Mesenchymal stem cell (in vitro differentiated cells and primary cell): ENCODE measurements at regions not wholly inside any gene's neighbourhood (a gene's known extent, or its start where the extent isn't known, plus 50 kb on each side); places are given as distances from the start of the nearest gene placed in this dataset.
A peak's percentile ranks its signal among the peaks of the same experiment; 100 is the strongest.

ENCODE experiments used
- DNase-seq: peaks from one replicate; pipeline ENCODE4 v3.0.0-alpha.2; 2013
- H2AFZ ChIP-seq: one replicate; pipeline ENCODE4 v1.6.1; 2013; ENCODE audit warnings: low read depth, mild to moderate bottlenecking, control low read depth, inconsistent platforms, low read length, moderate library complexity
- H2AK5ac ChIP-seq: 2 replicates; pipeline ENCODE4 v1.6.1; 2013; ENCODE audit warnings: low read length, moderate library complexity, mild to moderate bottlenecking, inconsistent platforms; ENCODE audit not compliant: severe bottlenecking
- H2BK120ac ChIP-seq: one replicate; pipeline ENCODE4 v1.6.1; 2013; ENCODE audit warnings: low read depth, mild to moderate bottlenecking, inconsistent platforms, low read length, moderate library complexity
- H2BK12ac ChIP-seq, 2 experiments: one replicate each; pipeline ENCODE4 v1.6.1; 2013; ENCODE audit warnings: inconsistent platforms in 2 of 2, low read length in 2 of 2, mild to moderate bottlenecking in 2 of 2, moderate library complexity in 2 of 2, control low read depth in 1 of 2
- H2BK15ac ChIP-seq: one replicate; pipeline ENCODE4 v1.6.1; 2013; ENCODE audit warnings: mild to moderate bottlenecking, low read depth, inconsistent platforms; ENCODE audit not compliant: poor library complexity, severe bottlenecking
- H2BK5ac ChIP-seq: 2 replicates; pipeline ENCODE4 v1.6.1; 2013; ENCODE audit warnings: low read depth, mild to moderate bottlenecking, low read length, control low read depth, inconsistent platforms; ENCODE audit not compliant: poor library complexity, severe bottlenecking
- H3K14ac ChIP-seq, 2 experiments: one replicate each; pipeline ENCODE4 v1.6.1; 2013; ENCODE audit warnings: inconsistent platforms in 2 of 2, low read length in 2 of 2, control low read depth in 1 of 2, mild to moderate bottlenecking in 1 of 2, moderate library complexity in 1 of 2
- H3K18ac ChIP-seq, 2 experiments: one replicate each; pipeline ENCODE4 v1.6.1; 2013; ENCODE audit warnings: inconsistent platforms in 2 of 2, low read length in 2 of 2, control low read depth in 1 of 2, low read depth in 1 of 2, mild to moderate bottlenecking in 1 of 2
- H3K23ac ChIP-seq, 2 experiments: one replicate each; pipeline ENCODE4 v1.6.1; 2013; ENCODE audit warnings: inconsistent platforms in 2 of 2, low read length in 2 of 2, mild to moderate bottlenecking in 2 of 2, moderate library complexity in 2 of 2, control low read depth in 1 of 2
- H3K27ac ChIP-seq: 2 replicates; pipeline ENCODE4 v1.5.1; 2013; ENCODE audit warnings: mild to moderate bottlenecking, moderate library complexity, low read length, control low read depth, inconsistent platforms; ENCODE audit not compliant: poor library complexity, severe bottlenecking
- H3K27me3 ChIP-seq, 2 experiments: 2 replicates each; pipeline versions ENCODE4 v1.6.1 to v1.7.0; 2013; ENCODE audit warnings: low read length in 2 of 2, mild to moderate bottlenecking in 2 of 2, moderate library complexity in 2 of 2, control low read depth in 1 of 2, inconsistent platforms in 1 of 2; ENCODE audit not compliant: control insufficient read depth in 1 of 2, insufficient read depth in 1 of 2
- H3K36me3 ChIP-seq, 2 experiments: 2 replicates each; pipeline versions ENCODE4 v1.6.1 to v1.7.0; 2013; ENCODE audit warnings: low read length in 2 of 2, control low read depth in 1 of 2, inconsistent platforms in 1 of 2, low read depth in 1 of 2, mild to moderate bottlenecking in 1 of 2; ENCODE audit not compliant: insufficient read depth in 2 of 2, control insufficient read depth in 1 of 2
- H3K4ac ChIP-seq, 2 experiments: one replicate each; pipeline ENCODE4 v1.6.1; 2013; ENCODE audit warnings: inconsistent platforms in 2 of 2, low read length in 2 of 2, mild to moderate bottlenecking in 2 of 2, moderate library complexity in 2 of 2, control low read depth in 1 of 2, low read depth in 1 of 2
- H3K4me1 ChIP-seq: 2 replicates; pipeline ENCODE4 v1.6.1; 2013; ENCODE audit warnings: low read depth, low read length, control low read depth; ENCODE audit not compliant: control insufficient read depth, insufficient read depth
- H3K4me2 ChIP-seq: 2 replicates; pipeline ENCODE4 v1.6.1; 2013; ENCODE audit warnings: low read length, mild to moderate bottlenecking, inconsistent platforms; ENCODE audit not compliant: poor library complexity, severe bottlenecking
- H3K4me3 ChIP-seq, 2 experiments: 2 replicates each; pipeline versions ENCODE4 v1.5.1 to v1.7.0; 2013; ENCODE audit warnings: low read length in 2 of 2, mild to moderate bottlenecking in 2 of 2, control low read depth in 1 of 2, low read depth in 1 of 2; ENCODE audit not compliant: insufficient read depth in 1 of 2
- H3K79me1 ChIP-seq: replicated peaks from 2 replicates; pipeline ENCODE4 v1.6.1; 2013; ENCODE audit warnings: mild to moderate bottlenecking, control low read depth, low read length, inconsistent platforms; ENCODE audit not compliant: poor library complexity, severe bottlenecking
- H3K9ac ChIP-seq: 2 replicates; pipeline ENCODE4 v1.7.0; 2013; ENCODE audit warnings: mild to moderate bottlenecking, low read length, moderate library complexity
- H3K9me3 ChIP-seq: 2 replicates; pipeline ENCODE4 v1.7.0; 2013; ENCODE audit warnings: mild to moderate bottlenecking, low read length; ENCODE audit not compliant: control insufficient read depth
- H4K8ac ChIP-seq: one replicate; pipeline ENCODE4 v1.6.1; 2013; ENCODE audit warnings: inconsistent platforms, mild to moderate bottlenecking, low read length, moderate library complexity
- H4K91ac ChIP-seq: one replicate; pipeline ENCODE4 v1.6.1; 2013; ENCODE audit warnings: mild to moderate bottlenecking, low read length, inconsistent platforms
- WGBS: methylation state at CpG from one replicate; pipeline ENCODE4 v1.1.7; 2013; ENCODE audit warnings: mixed read lengths; 5-methylcytosine and 5-hydroxymethylcytosine counted together

GRCh38 chr2:221911890-221912289 lies 339.8 kb upstream of the EPHA4 start:
- H3K27me3 ChIP-seq, result no peaks in the 10 kb centered on the region
- H3K36me3 ChIP-seq, result no peaks in the 10 kb centered on the region
- no peak overlapping the region for H3K4ac ChIP-seq
- no peak overlapping the region for H2BK5ac ChIP-seq
- H3K79me1 ChIP-seq, result no peaks in the 10 kb centered on the region
- no peak overlapping the region for H2BK15ac ChIP-seq
- no peak overlapping the region for H3K14ac ChIP-seq
- DNase-seq, result no peak
- 76% methylated on average over 1 of the region's 1 CpG for WGBS
- H3K23ac ChIP-seq, result no peak overlapping the region
- no peak overlapping the region for H3K9ac ChIP-seq
- H4K8ac ChIP-seq, result no peak overlapping the region
- no peak overlapping the region for H2AK5ac ChIP-seq
- no peak overlapping the region for H2AFZ ChIP-seq
- H3K18ac ChIP-seq, result no peak overlapping the region
- H4K91ac ChIP-seq, result no peak overlapping the region
- H3K9me3 ChIP-seq, result no peaks in the 10 kb centered on the region
- no peak overlapping the region for H3K27ac ChIP-seq
- H2BK120ac ChIP-seq, result no peak overlapping the region
- H2BK12ac ChIP-seq, result no peak overlapping the region
- H3K4me1 ChIP-seq, result no peaks in the 10 kb centered on the region
- no peak overlapping the region for H3K4me2 ChIP-seq
- no peak overlapping the region for H3K4me3 ChIP-seq

GRCh38 chr2:221911321-221911720 lies 339.2 kb upstream of the EPHA4 start:
- no peak overlapping the region for H3K27ac ChIP-seq
- H3K27me3 ChIP-seq, result no peaks in the 10 kb centered on the region
- H3K4me3 ChIP-seq, result no peak overlapping the region
- H3K4me1 ChIP-seq, result no peaks in the 10 kb centered on the region
- no peak overlapping the region for H2BK5ac ChIP-seq
- no peak overlapping the region for H3K18ac ChIP-seq
- H3K9ac ChIP-seq, result no peak overlapping the region
- no peak overlapping the region for H2BK15ac ChIP-seq
- 96% methylated on average over 4 of the region's 4 CpGs for WGBS
- H2BK120ac ChIP-seq, result no peak overlapping the region
- H4K8ac ChIP-seq, result no peak overlapping the region
- H3K79me1 ChIP-seq, result no peaks in the 10 kb centered on the region
- no peak overlapping the region for H4K91ac ChIP-seq
- DNase-seq, result no peak
- no peak overlapping the region for H3K4me2 ChIP-seq
- no peak overlapping the region for H3K4ac ChIP-seq
- no peak overlapping the region for H3K23ac ChIP-seq
- H2AFZ ChIP-seq, result no peak overlapping the region
- H3K36me3 ChIP-seq, result no peaks in the 10 kb centered on the region
- no peaks in the 10 kb centered on the region for H3K9me3 ChIP-seq
- no peak overlapping the region for H2BK12ac ChIP-seq
- no peak overlapping the region for H3K14ac ChIP-seq
- no peak overlapping the region for H2AK5ac ChIP-seq

GRCh38 chr2:221908518-221908917 lies 336.4 kb upstream of the EPHA4 start:
- Histone ChIP-seq H3K4ac (no peak overlapping the region), H3K36me3 (no peaks in the 10 kb centered on the region), H3K4me2 (no peak overlapping the region), H3K27me3 (no peaks in the 10 kb centered on the region), H3K4me1 (no peaks in the 10 kb centered on the region), H2AFZ (no peak overlapping the region), H4K91ac (no peak overlapping the region), H3K9ac (no peak overlapping the region), H3K4me3 (no peak overlapping the region), H2BK12ac (no peak overlapping the region), H2BK5ac (no peak overlapping the region), H3K14ac (no peak overlapping the region), H3K79me1 (no peaks in the 10 kb centered on the region), H2BK120ac (no peak overlapping the region), H3K18ac (no peak overlapping the region), H2AK5ac (no peak overlapping the region), H4K8ac (no peak overlapping the region), H3K27ac (no peak overlapping the region), H3K23ac (no peak overlapping the region), H3K9me3 (no peaks in the 10 kb centered on the region), H2BK15ac (no peak overlapping the region)
- WGBS, result 66% methylated on average over 4 of the region's 4 CpGs
- DNase-seq, result peak; percentile 40

GRCh38 chr2:221897718-221898117 lies 325.6 kb upstream of the EPHA4 start:
- H3K9ac ChIP-seq, result peak overlapping the region; percentile 85
- no peak overlapping the region for H3K14ac ChIP-seq
- no peaks in the 10 kb centered on the region for H3K79me1 ChIP-seq
- H4K91ac ChIP-seq, result no peak overlapping the region
- H3K27me3 ChIP-seq, result no peaks in the 10 kb centered on the region
- no peaks in the 10 kb centered on the region for H3K36me3 ChIP-seq
- 46% methylated on average over 2 of the region's 3 CpGs for WGBS
- H3K9me3 ChIP-seq, result no peaks in the 10 kb centered on the region
- no peak overlapping the region for H2BK120ac ChIP-seq
- H3K4ac ChIP-seq, result no peak overlapping the region
- no peak overlapping the region for H2BK15ac ChIP-seq
- no peak overlapping the region for H2AFZ ChIP-seq
- DNase-seq, result no peak
- no peak overlapping the region for H3K4me3 ChIP-seq
- H2BK5ac ChIP-seq, result no peak overlapping the region
- peaks cover 3% of the 10 kb centered on the region for H3K4me1 ChIP-seq
- H3K27ac ChIP-seq, result no peak overlapping the region
- no peak overlapping the region for H3K23ac ChIP-seq
- no peak overlapping the region for H2BK12ac ChIP-seq
- no peak overlapping the region for H4K8ac ChIP-seq
- H3K4me2 ChIP-seq, result no peak overlapping the region
- H2AK5ac ChIP-seq, result no peak overlapping the region
- no peak overlapping the region for H3K18ac ChIP-seq
